ENCODE measurements at regions not wholly inside any gene's neighbourhood (a gene's known extent, or its start where the extent isn't known, plus 50 kb on each side); places are given as distances from the start of the nearest gene placed in this dataset.
"Not testable (repeated sequence)": the region's sequence is repeated elsewhere in the genome, so short reads cannot be mapped to it uniquely, and the experiment has no call there.

GRCh38 chr1:208349694-208350330, 105.6 kb upstream of the PLXNA2 start:
- DNase-seq, result no peak

GRCh38 chr1:208350815-208351214, 106.6 kb upstream of the PLXNA2 start:
- DNase-seq, result no peak

- DNase-seq, result no peak
Observed at GRCh38 chr1:208351838-208352237, 107.7 kb upstream of the PLXNA2 start.

GRCh38 chr1:208353797-208354196, 109.6 kb upstream of the PLXNA2 start:
- not testable (repeated sequence) for DNase-seq

- DNase-seq, result no peak
Observed at GRCh38 chr1:208357644-208358507, 113.7 kb upstream of the PLXNA2 start.

GRCh38 chr1:208358651-208359050, 114.5 kb upstream of the PLXNA2 start:
- no peak for DNase-seq

GRCh38 chr1:208362011-208362410, 117.8 kb upstream of the PLXNA2 start:
- DNase-seq, result no peak

GRCh38 chr1:208366559-208366958, 122.4 kb upstream of the PLXNA2 start:
- no peak for DNase-seq

GRCh38 chr1:208369045-208369444, 124.9 kb upstream of the PLXNA2 start:
- no peak for DNase-seq

- DNase-seq, result no peak
Observed at GRCh38 chr1:208369658-208370057, 125.5 kb upstream of the PLXNA2 start.

GRCh38 chr1:208374391-208374941, 130.3 kb upstream of the PLXNA2 start:
- no peak for DNase-seq

GRCh38 chr1:208381481-208381880, 137.3 kb upstream of the PLXNA2 start:
- DNase-seq, result no peak

- DNase-seq, result no peak
Observed at GRCh38 chr1:208387908-208388811, 144.0 kb upstream of the PLXNA2 start.

GRCh38 chr1:208393416-208393815, 149.2 kb upstream of the PLXNA2 start:
- no peak for DNase-seq

- no peak for DNase-seq
Observed at GRCh38 chr1:208393826-208394225, 149.6 kb upstream of the PLXNA2 start.

GRCh38 chr1:208397286-208397685, 153.1 kb upstream of the PLXNA2 start:
- DNase-seq, result no peak

- DNase-seq, result no peak
Observed at GRCh38 chr1:208405014-208405413, 160.8 kb upstream of the PLXNA2 start.

- DNase-seq, result no peak
Observed at GRCh38 chr1:208409176-208409575, 165.0 kb upstream of the PLXNA2 start.

GRCh38 chr1:208410409-208410808, 166.2 kb upstream of the PLXNA2 start:
- DNase-seq, result no peak

GRCh38 chr1:208413006-208413405, 168.8 kb upstream of the PLXNA2 start:
- no peak for DNase-seq

- DNase-seq, result no peak
Observed at GRCh38 chr1:208418667-208419066, 174.5 kb upstream of the PLXNA2 start.

GRCh38 chr1:208419746-208420420, 175.7 kb upstream of the PLXNA2 start:
- DNase-seq, result no peak
